ENCODE measurements at regions not wholly inside any gene's neighbourhood (a gene's known extent, or its start where the extent isn't known, plus 50 kb on each side); places are given as distances from the start of the nearest gene placed in this dataset.

DNA sequence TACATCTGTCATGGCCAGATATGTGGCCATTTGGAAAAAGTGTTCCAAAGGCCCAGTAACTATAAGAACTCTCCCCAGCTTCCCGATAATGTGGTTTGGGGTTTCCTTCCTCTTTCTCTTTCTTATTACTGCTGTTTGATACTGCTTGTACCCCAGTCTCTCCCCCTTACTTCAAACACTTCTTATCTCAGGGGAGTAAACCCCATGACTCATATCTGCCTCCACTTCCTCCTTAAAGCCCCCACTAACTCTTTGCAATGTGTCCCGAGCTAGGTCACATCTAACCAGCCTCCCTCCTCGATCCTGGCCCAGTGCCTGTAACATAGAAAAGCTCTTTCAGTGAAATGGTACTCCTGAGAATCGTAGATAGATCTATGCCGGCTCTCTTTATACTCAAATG, 82.4 kb upstream of the STARD13 start:
- DNase-seq (no peak), ATAC-seq (ENCODE audit: low read depth) (no peak)
- no peaks in the 10 kb centered on the region for H3K9me1 ChIP-seq (ENCODE audit: insufficient read depth, low read length)
- ChIA-PET POLR2A (ENCODE audit: unreplicated experiment) (no interaction called here), CTCF (interaction anchor here (0.6 to 1.8 kb wide), 2 partner anchors 120 to 699 kb away, joined by 3 to 6 read pairs; no protein-coding TSS in a partner anchor)
- in situ Hi-C loops (cut with MboI; ENCODE audit: low sequenced_read_pairs): no loop called here
- no peak for TF ChIP-seq POLR2A (IDR thresholded peaks at IDR 0.05; ENCODE audit: low read depth, low read length)
- no peak for TF ChIP-seq SMC3 (IDR thresholded peaks at IDR 0.05; ENCODE audit: low read depth, low read length)
- no peaks in the 10 kb centered on the region for H3K36me3 ChIP-seq (ENCODE audit: control insufficient read depth, insufficient read depth, low read length)
- no peak overlapping the region for H3K4ac ChIP-seq (ENCODE audit: low read depth, low read length)
- no peak overlapping the region for H3K4me3 ChIP-seq (ENCODE audit: insufficient read depth, low read depth, low read length)
- no peak overlapping the region for H2BK120ac ChIP-seq (ENCODE audit: low read depth, low read length)
- dilution Hi-C loops (cut with HindIII; ENCODE audit: low sequenced_read_pairs, unreplicated experiment): no loop called here
- H2BK5ac ChIP-seq (ENCODE audit: low read depth, low read length, poor library complexity, severe bottlenecking): no peak overlapping the region
- no peak overlapping the region for H4K8ac ChIP-seq (ENCODE audit: low read depth in 2 of 2, low read length in 2 of 2)
- no peaks in the 10 kb centered on the region for H3K4me1 ChIP-seq (ENCODE audit: control insufficient read depth, insufficient read depth, low read length)
- H2AK5ac ChIP-seq (ENCODE audit: low read depth, low read length): no peak overlapping the region
- no peak overlapping the region for H3K56ac ChIP-seq (ENCODE audit: extremely low read depth, insufficient read depth, low read length)
- WGBS, 2 experiments (ENCODE audit: extremely low coverage in 2 of 2, insufficient read length in 1 of 2): no CpG with 5 or more reads among the region's 5 CpGs
- H3K18ac ChIP-seq (ENCODE audit: low read depth, low read length): no peak overlapping the region
- no peak overlapping the region for H4K91ac ChIP-seq (ENCODE audit: insufficient read depth, low read depth, low read length)
- intact Hi-C loops (cut with micrococcal nuclease): no loop called here
- H3K23ac ChIP-seq (ENCODE audit: low read depth, low read length): no peak overlapping the region
- H4K20me1 ChIP-seq (ENCODE audit: insufficient read depth, low read length): no peaks in the 10 kb centered on the region
- no peak overlapping the region for H2AK9ac ChIP-seq (replicated peaks; ENCODE audit: low read depth, low read length, poor library complexity)
- H3K27ac ChIP-seq (ENCODE audit: insufficient read depth, low read length): no peak overlapping the region
- no peak overlapping the region for H3K9ac ChIP-seq (ENCODE audit: low read depth, low read length)
- H2BK15ac ChIP-seq (ENCODE audit: low read depth, low read length): no peak overlapping the region
- no peak overlapping the region for H3K14ac ChIP-seq (replicated peaks; ENCODE audit: low read depth, low read length)
- H3K4me2 ChIP-seq (ENCODE audit: low read depth, low read length): no peak overlapping the region
- H4K5ac ChIP-seq (ENCODE audit: low read depth, low read length): no peak overlapping the region
- no peaks in the 10 kb centered on the region for H3K79me1 ChIP-seq (ENCODE audit: low read depth in 1 of 2, low read length in 2 of 2)
- H2BK20ac ChIP-seq (ENCODE audit: low read depth, low read length): no peak overlapping the region
- H3K27me3 ChIP-seq (ENCODE audit: control insufficient read depth, insufficient read depth, low read length): no peaks in the 10 kb centered on the region
- H2AFZ ChIP-seq (replicated peaks; ENCODE audit: low read length, poor library complexity): no peak overlapping the region
- BruUV-seq (replicated peaks): no TSS peak
- no peaks in the 10 kb centered on the region for H3K9me3 ChIP-seq (ENCODE audit: control insufficient read depth, insufficient read depth, low read length)

All from IMR-90 (cell line).